NCI-H2171 (cell line): ENCODE measurements at regions not wholly inside any gene's neighbourhood (a gene's known extent, or its start where the extent isn't known, plus 50 kb on each side); places are given as distances from the start of the nearest gene placed in this dataset.

Source experiments
- DNase-seq: peaks from one replicate; lab custom pipeline; 2025; lab: John Stamatoyannopoulos, UW

DNA sequence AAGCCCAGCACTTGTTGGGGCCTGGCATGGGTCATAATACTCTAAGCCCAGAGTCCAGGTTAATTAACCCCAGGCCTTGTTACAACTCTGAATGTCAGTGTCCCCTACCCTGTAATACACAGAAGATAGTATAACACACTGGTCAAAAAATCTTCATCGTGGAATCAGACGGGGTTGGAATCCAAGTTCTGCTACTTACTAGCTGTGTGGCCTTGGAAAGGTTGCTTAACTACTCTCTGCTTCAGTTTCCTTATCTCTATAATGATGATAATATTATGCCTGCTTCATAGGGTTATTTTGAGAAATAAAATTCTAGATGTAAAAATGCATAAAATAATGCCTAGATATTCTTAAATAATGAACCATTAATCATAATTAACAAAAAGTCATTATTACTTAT, 77.8 kb upstream of the CTTNBP2NL start:
- no peak for DNase-seq

DNA sequence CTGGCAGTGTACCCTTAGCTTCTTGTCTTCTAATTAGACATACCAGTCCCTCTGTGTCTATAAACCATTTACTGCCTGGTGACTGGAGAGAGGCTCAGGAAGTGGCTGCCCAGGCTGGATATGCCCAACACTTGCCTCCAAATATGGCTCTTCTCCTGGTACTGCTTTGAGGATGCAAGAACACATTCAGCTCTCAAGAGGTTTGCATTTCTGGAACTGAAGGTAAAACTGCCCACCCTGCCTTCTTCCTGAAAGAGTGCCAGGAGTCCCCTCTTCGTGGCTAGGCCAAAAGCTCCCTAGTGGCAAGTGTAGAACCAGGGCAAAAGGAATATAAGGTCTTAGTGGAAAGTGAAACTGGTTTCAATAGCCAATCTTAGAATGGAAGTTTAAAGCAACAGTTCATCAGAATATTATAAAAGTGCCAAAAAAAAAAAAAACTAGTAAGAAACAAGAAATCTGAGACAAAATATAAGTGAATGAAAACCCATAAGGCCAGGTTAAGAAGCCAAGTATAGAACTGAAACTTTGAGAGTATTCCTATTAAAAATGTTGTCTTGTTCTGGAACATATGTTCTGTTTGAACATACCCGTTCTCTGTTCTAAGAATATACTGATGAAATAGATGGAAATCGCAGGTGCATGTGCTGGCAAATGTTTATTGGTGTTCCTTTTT, 77.2 kb upstream of the CTTNBP2NL start:
- DNase-seq = no peak

DNA sequence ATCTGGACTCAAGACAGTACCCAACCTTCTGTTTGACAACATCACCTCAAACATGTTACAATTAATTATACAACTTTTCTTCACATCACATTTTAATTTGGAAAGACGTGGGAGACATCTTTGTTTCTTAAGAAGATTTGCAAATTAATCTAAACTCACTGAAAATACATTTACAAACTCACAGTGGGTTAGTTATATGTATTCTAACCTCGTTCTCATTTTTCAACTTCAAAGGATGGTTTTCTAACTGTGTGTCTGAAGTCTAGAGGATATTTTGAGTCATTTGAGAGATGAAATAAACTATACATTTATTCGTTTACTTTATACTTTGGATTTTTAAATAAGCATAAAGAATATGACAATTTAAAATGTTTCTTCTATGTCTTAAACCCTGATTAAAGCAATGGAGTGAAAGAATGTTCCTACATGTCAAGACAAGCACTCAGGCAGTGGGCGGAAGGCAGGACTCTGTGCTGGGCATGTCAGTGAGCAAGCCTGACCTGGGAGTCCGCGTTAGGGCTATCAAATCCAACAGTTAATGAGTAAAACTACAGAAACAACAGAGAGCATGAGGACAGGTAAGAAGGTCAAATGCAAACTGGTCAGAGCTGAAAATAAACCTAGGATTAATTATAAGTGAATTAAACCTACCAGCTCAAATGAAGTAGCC, 76.5 kb upstream of the CTTNBP2NL start:
- no peak for DNase-seq

DNA sequence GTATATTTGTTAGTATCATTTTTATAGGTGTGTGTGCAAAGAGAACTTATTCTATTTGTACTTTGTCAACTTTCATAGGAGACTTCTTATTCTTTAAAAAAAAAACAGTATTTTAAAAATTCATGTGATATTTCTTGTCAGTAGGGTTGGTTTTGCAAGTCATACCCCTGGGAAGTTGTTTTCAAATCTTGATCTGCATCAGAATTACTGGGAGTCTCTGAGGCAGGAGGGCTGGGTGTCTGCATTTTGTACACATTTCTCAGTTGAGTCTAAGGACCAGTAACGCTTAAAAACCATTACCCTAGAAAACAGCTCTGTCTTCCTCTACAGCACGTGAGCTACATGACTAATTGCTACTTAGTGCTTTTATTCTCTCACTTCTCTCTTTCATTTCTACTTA, 76.0 kb upstream of the CTTNBP2NL start:
- DNase-seq = no peak

DNA sequence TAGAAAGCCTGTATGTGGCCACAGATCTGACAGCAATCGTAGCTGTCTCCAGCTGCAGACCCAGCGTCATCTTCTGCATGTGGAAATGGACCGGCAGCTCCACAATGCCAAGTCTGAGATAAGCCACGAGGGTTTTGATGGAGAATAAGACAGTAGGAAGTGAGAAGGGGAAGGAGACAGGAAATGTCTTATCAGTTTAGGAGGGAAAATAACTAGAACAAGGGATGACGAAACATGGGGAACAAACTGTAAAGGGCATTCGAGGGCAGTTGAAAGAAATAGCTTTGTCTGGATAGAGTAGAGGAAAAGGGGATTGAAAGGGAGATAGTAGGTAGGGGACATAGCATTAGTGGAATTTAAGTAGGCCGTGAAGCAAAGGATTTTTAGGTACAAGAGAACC, 74.0 kb upstream of the CTTNBP2NL start:
- no peak for DNase-seq

DNA sequence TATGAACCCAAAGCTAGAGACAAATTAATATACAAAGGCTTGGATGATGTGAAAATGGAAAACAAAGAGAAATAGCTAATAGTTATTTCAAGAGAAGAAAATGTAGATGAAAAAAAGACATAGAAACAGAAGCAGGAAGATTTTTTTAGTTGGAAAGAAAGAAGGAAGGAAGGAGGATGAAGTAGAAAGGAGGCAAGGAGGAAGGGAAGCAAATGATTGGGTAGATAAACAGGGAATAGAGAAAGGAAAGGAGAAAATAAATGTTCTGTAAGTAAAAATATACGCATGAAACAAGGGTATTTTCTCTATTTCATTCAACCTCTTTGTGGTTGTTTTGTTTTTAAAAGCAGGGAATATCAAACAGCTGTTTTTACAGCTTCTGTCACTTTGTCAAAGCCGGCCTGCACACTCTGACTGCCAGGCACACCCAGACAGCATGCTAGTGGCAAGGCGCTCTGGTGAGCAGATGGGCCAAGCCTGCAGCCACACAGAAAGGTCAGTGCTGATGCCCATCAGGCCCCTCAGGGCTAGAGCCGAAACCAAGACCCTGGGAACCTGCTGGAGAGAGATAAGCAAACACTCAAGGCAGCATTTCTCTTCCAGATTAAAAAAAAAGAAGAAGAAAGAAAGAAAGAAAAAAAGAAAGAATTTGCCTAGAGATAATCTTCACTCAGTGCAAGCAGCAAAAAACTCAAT, 72.9 kb upstream of the CTTNBP2NL start:
- no peak for DNase-seq

DNA sequence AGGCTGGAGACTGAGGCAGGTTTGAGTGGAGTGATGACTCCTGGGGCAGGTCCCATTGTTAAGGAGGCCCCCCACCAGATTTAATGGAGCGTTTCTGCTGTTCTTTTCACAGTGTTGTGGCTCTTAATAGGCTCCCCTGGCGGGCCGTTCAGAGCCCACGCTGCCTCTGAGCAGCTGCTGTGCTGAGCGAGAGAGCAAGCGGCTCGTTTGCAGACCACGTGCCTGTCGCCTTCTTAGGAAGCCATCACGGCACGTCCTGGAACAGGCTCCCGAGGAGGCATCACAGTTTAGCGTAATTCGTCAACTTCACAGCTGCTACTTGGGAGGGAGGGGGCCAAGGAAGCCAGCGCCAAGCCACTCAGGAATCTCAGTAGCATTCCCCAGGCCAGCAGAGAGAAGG, 70.5 kb upstream of the CTTNBP2NL start:
- peak; percentile 58 for DNase-seq

DNA sequence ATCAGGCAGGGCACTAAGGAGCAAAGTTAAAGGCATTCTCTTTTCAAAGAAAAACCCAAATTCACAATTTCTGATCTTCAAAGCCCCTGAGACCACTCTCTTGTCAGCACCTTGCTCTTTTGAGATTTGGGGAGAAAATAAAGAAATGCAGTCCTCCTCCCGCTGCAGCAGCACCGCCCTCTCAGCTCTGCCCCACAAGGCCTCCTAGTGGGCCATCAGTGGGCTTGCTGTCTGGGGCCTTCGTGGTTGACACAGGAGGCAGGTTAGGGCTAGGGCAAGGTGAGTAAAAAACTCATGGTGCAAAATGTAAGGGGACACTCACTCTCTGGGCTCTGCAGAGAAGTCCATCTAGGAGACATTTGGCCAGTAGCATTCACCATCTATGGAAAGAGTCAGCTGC, 67.4 kb upstream of the CTTNBP2NL start:
- DNase-seq = no peak

DNA sequence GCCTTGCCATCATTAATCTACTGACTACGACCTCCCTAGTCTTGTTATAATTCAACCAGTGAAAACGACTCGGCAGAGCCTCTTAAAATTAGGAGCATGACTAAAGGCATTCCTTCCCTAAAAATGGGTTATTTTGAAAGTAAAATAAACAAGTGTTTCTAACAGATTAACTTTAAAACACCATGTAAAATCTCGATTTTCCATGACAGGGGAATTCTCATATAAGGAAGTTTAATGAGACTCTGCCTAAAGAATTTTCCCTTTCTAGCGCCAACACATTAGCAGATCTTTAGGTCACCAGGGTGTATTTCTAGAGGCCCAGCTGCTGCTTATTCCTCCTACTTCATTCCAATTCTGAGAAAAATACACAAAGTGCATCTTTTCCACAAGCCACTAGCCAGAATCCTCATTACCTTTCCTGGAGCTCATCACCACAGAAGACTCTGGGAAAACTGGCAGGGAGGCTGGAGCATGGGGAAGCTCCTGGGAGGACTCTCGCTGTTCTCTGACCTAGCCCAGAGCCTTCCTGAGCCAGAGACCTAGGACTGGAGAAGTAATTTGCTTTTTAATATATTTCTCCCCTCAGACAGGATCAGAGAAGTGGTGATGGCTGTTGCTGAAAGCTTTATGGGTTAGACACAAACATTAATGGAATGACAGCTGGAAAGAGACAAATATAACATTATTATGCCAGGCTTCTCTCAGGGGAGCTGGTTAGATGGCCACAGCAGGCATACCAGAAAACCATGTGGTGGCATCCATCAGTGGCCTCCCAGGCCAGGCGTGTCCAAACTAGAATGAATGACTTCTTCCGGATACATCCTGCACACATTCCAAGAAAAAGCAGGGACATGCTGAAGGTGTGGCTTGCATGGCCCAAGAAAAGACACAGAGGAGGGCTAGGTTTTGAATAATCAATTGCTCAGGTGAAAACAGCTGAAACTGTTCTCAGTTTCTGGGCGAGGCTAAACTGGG, 63.6 kb upstream of the CTTNBP2NL start:
- no peak for DNase-seq

DNA sequence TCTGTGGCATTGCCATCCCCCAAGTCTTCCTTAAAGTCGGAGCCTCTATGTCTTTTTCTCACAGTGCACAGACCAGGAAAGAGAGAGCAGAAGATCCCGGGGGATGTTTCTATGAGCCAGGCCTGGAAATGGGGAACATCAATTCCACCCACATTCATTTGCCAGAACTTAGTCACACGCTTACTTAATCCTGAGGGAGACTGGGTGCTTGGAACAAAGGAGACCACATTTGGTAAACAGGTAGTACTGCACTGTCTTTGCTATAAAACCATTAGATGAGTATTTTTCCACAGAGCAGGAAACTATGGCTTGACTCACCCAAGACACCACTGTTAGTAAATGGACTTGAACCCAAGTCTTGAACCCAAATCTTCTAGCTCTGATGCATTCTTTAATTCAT, 60.7 kb upstream of the CTTNBP2NL start:
- no peak for DNase-seq

DNA sequence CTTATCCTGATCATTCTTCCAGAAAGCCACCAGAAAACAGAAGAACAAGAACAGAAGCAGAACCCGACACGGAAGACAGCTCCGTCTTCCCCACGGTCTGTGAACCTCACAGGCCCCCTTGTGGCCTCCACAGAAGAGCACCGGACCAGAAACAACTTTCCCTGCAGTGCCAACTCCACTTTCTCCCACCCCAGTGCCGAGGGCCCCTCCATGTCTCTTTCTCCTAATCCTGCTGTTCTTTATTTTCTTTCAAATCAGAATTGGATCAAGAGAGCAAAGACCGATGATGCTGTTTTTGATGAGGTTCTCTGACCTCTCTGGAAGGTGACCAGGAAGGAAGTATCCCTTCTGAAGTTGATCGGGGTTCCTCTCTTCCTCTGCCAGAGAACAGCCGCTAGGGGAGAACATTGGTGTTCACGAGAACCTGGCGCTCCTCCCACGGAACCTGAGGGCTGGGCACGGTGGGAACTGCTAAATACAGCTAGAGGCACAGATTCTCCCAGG, 58.9 kb upstream of the CTTNBP2NL start:
- no peak for DNase-seq

DNA sequence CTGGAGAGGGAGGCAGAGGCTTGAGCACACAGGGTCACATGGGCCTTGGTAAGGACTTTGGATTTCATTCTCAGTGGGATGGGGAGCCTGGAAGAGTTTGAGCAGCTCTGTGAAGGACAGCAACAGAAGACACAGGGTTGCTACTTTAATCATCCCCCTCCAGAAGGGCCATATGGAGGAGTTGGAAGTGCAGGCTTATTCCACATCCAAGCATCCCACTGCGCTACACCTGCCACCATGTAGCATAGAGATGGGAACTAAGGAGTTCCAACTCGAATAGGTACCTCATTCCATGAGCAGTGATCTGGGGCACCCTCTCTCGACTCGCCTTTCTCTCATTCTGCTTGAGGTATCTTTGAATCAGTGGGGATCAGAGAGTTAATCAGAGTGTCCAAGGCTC, 54.0 kb upstream of the CTTNBP2NL start:
- DNase-seq = no peak

DNA sequence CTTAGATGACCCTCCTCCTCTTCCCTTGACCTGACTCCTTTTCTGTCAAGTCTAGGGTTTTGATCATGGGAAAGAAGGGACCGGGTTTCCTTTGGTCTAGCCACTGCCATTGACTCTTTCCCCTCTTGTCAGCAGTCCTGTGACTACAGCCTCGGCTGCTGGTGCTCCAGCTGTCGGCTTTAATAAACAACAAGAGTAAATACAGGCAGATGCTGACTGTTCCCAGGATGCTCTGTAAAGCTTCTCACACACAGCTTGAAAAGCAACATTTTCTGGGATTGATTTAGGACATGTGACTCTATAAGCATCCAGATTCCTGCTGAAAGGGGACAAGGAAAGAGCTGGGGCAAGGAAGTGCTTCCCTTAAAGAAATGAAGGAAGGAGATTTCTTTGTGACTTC, 53.5 kb upstream of the CTTNBP2NL start:
- no peak for DNase-seq

DNA sequence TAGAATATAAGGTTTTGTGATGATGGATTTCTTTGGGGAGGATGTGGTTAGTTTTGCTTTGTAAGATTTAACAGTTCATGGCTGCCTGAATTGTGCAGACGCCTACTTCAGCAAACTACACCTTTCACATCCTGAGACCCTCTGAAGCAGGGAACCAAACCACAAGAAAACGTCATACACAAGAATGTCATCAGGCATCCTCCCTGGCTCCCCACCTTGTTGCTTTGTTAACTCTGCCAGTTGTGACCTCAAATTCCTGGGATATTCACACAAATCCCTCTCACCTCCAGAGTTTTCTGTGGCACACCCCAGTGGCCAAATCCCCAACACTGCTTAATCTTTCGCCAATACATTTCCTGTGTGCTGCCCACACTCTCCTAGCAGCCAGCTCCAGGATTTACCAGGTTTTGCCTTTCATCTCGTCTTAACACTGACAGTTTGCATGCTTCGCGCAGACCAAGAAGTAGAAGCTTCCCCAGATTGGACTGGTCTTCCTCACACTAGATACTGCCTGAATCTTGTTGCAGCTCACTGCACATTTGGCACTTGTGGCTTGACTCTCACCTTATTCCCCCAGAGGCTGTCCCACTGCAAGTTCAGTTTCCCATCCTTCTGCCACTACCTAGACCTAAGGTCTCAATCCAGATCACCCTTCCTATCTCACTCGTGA, 51.1 kb upstream of the CTTNBP2NL start:
- no peak for DNase-seq
